A549 (cell line): ENCODE measurements at regions not wholly inside any gene's neighbourhood (a gene's known extent, or its start where the extent isn't known, plus 50 kb on each side); places are given as distances from the start of the nearest gene placed in this dataset.

Experiments used
- ATAC-seq, 2 experiments: fragments of 200-7000 bp in 1 of 2; fragments of >200 bp in 1 of 2; cut with Nextera tagmentation in 1 of 2; cut with Tn5 transposase in 1 of 2; 3 replicates each; pipeline versions ENCODE4 v1.8.0 to v1.9.1; 2018 to 2020; ENCODE audit warnings: mild to moderate bottlenecking in 1 of 2, moderate library complexity in 1 of 2
- CTCF ChIA-PET: fragments of 300-600 bp; sonication (Branson Sonifier 250); formaldehyde crosslinking; extraction: SDS; loops from one replicate; lab custom pipeline; 2021; ENCODE audit warnings: antibody characterized with exemption, inconsistent platforms; lab: Yijun Ruan, JAX
- POLR2A ChIA-PET: fragments of 350-600 bp; formaldehyde crosslinking; extraction: SDS; loops from one replicate; lab custom pipeline; 2021; ENCODE audit warnings: antibody characterized with exemption, inconsistent platforms; lab: Yijun Ruan, JAX
- DNase-seq, 2 experiments: peaks; one replicate each; pipeline versions ENCODE4 v3.0.0 to v3.0.0-alpha.2; 2011 to 2016; ENCODE audit warnings: low read depth in 1 of 2, low spot score in 1 of 2
- FAIRE-seq: peaks from 2 replicates; lab custom pipeline; 2011; peaks lifted over from hg19 to GRCh38; lab: Jason Lieb, UNC
- H3K27ac ChIP-seq, 2 experiments: fragments of >200 bp; sonication (Bioruptor Twin); formaldehyde crosslinking; 3 replicates each; pipeline ENCODE4 v1.5.1; 2016 to 2017
- H3K4me1 ChIP-seq: fragments of >200 bp; sonication (Bioruptor Twin); formaldehyde crosslinking; 3 replicates; pipeline ENCODE4 v1.6.1; 2016
- H3K4me2 ChIP-seq: fragments of >200 bp; sonication (Bioruptor Twin); formaldehyde crosslinking; 3 replicates; pipeline ENCODE4 v1.6.1; 2016
- H3K4me3 ChIP-seq: fragments of >200 bp; sonication (Bioruptor Twin); formaldehyde crosslinking; 3 replicates; pipeline ENCODE4 v1.5.1; 2016
- H3K9me3 ChIP-seq: fragments of >200 bp; sonication (Bioruptor Twin); formaldehyde crosslinking; 3 replicates; pipeline ENCODE4 v1.6.1; 2016
- BHLHE40 ChIP-seq: IDR thresholded peaks from 2 replicates; pipeline ENCODE4 v1.6.1; 2012; ENCODE audit warnings: low read depth, low read length, inconsistent platforms
- CBX8 ChIP-seq: fragments of 200-600 bp; sonication (generic); IDR thresholded peaks from 2 replicates; pipeline ENCODE4 v1.6.1; 2016
- CHD2 ChIP-seq: fragments of 150-350 bp; IDR thresholded peaks from 2 replicates; pipeline ENCODE4 v1.6.1; 2014; ENCODE audit warnings: low read length; ENCODE audit not compliant: partially characterized antibody
- CHD4 ChIP-seq: fragments of 200-600 bp; sonication (generic); IDR thresholded peaks from 2 replicates; pipeline ENCODE4 v1.6.1; 2016; ENCODE audit warnings: antibody characterized with exemption, mild to moderate bottlenecking, borderline replicate concordance
- HOXB13 ChIP-seq: fragments of 250-450 bp; sonication (Bioruptor Pico); IDR thresholded peaks from 2 replicates; pipeline ENCODE4 v1.5.0; 2020; ENCODE audit warnings: low read depth, mild to moderate bottlenecking, moderate library complexity
- KDM5A ChIP-seq: fragments of 200-600 bp; sonication (generic); IDR thresholded peaks from 2 replicates; pipeline ENCODE4 v1.6.1; 2016; ENCODE audit warnings: antibody characterized with exemption, mild to moderate bottlenecking
- MYC ChIP-seq: IDR thresholded peaks from 2 replicates; pipeline ENCODE4 v1.6.1; 2012; ENCODE audit warnings: mild to moderate bottlenecking, inconsistent platforms, low read length, improper control_type of control experiment, borderline replicate concordance
- NFE2L2 ChIP-seq: fragments of 150-350 bp; conservative IDR thresholded peaks from 2 replicates; pipeline ENCODE4 v1.6.1; 2014; ENCODE audit warnings: low read length
- RARB ChIP-seq: fragments of 250-450 bp; sonication (Bioruptor Pico); IDR thresholded peaks from 2 replicates; pipeline ENCODE4 v1.8.0; 2021; ENCODE audit warnings: mild to moderate bottlenecking, moderate library complexity
- WGBS: methylation state at CpG from one replicate; pipeline ENCODE4 v1.1.6; 2017; ENCODE audit errors: missing lambda C conversion rate; 5-methylcytosine and 5-hydroxymethylcytosine counted together
- TF ChIP-seq, protein P1 (sequence below): IDR thresholded peaks from 2 replicates; pipeline ENCODE4 v1.6.1; 2012
- TF ChIP-seq, protein P2 (sequence below): fragments of 150-350 bp; IDR thresholded peaks from 2 replicates; pipeline ENCODE4 v1.6.1; 2014; ENCODE audit warnings: low read depth, mild to moderate bottlenecking, low read length
- TF ChIP-seq, protein P3 (sequence below): fragments of >200 bp; sonication (Bioruptor Twin); formaldehyde crosslinking; IDR thresholded peaks from 2 replicates; pipeline ENCODE4 v1.6.1; 2016
- TF ChIP-seq, protein P4 (sequence below): fragments of >200 bp; sonication (Bioruptor Twin); formaldehyde crosslinking; IDR thresholded peaks from 3 replicates; pipeline ENCODE4 v1.6.1; 2016
- TF ChIP-seq, protein P5 (sequence below): fragments of 250-450 bp; sonication (Bioruptor Pico); IDR thresholded peaks from 2 replicates; pipeline ENCODE4 v1.5.0; 2020; ENCODE audit warnings: low read depth, mild to moderate bottlenecking, moderate library complexity

DNA sequence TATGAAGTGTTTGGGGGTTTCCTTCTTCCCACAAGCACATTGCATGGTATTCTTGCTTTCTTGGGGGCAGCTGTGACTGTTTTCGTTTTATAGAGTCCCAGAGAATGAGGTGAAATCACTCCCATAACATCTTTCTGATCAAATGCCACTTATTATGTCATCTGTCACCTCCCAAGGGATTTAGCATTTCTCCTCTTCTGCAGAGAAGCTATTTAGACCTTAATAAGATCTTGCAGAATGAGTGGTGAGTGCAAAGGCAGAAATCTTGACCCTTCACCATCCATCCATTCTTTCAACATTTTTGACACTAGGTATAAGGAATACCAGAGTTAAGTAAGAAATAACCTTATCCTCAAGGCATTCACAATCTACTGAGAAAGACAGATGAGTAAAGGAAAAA lies 318.6 kb upstream of the POU3F1 start:
- no peaks in the 10 kb centered on the region for H3K9me3 ChIP-seq
- H3K27ac ChIP-seq: no peak overlapping the region
- no peak for FAIRE-seq
- POLR2A ChIA-PET: no interaction called here
- no peak for ATAC-seq
- DNase-seq: no peak
- 8% methylated on average over 1 of the region's 1 CpG for WGBS
- no peaks in the 10 kb centered on the region for H3K4me1 ChIP-seq
- no peak overlapping the region for H3K4me2 ChIP-seq
- H3K4me3 ChIP-seq: no peak overlapping the region
- TF ChIP-seq, protein P1, sequence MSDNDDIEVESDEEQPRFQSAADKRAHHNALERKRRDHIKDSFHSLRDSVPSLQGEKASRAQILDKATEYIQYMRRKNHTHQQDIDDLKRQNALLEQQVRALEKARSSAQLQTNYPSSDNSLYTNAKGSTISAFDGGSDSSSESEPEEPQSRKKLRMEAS: no peak
- TF ChIP-seq RARB (CRISPR knock-in tag) (no peak), CHD2 (no peak)
- TF ChIP-seq, protein P2, sequence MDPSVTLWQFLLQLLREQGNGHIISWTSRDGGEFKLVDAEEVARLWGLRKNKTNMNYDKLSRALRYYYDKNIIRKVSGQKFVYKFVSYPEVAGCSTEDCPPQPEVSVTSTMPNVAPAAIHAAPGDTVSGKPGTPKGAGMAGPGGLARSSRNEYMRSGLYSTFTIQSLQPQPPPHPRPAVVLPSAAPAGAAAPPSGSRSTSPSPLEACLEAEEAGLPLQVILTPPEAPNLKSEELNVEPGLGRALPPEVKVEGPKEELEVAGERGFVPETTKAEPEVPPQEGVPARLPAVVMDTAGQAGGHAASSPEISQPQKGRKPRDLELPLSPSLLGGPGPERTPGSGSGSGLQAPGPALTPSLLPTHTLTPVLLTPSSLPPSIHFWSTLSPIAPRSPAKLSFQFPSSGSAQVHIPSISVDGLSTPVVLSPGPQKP: no peak
- CTCF ChIA-PET: no interaction called here

DNA sequence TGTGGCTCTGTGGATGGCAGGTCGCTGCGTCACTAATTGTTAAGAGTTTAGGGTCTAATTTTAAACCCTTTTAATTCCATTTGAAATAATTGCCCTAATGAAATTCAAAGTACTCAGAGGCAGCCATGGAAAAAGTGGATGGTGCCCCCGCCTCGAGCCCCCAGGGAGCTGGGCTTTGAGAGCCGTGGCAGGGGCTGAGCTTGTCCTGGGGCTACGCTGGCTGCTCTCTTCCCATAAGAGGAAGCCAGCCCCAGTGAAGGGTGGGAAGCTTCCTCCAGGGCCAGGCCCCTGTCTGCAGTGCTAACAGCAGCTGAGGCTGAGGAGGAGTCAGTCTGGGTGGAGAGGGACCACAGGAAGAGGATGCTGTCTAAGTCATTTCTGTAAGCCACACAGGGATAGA lies 315.0 kb upstream of the POU3F1 start:
- Histone ChIP-seq H3K4me1 (no peaks in the 10 kb centered on the region), H3K27ac (no peak overlapping the region), H3K4me3 (no peak overlapping the region), H3K4me2 (no peak overlapping the region), H3K9me3 (no peaks in the 10 kb centered on the region)
- ChIA-PET CTCF (no interaction called here), POLR2A (no interaction called here)
- no peak for FAIRE-seq
- no peak for DNase-seq
- WGBS: 1% methylated on average over 6 of the region's 6 CpGs
- TF ChIP-seq CHD4: no peak
- no peak for TF ChIP-seq HOXB13
- TF ChIP-seq NFE2L2: no peak
- no peak for ATAC-seq

DNA sequence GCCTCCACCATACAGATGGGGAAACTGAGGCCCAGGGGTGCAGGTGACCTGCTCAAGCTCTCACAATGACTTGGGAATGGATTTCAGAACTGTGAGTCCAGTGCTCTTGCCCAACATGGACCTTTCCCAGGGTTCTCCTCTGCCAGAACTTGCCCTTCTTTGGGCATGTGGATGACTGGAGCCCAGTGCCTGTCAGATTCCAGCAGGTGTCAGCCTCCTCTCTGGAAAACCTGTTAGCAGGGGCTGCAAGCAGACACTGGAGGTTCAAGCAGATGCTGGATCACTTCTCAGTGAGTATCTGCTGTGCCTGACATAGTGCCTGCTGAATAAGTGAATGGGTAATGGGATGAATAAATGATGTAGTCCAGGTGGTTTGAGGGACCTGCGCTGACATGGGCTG lies 314.2 kb upstream of the POU3F1 start:
- Histone ChIP-seq H3K4me1 (no peaks in the 10 kb centered on the region), H3K9me3 (no peaks in the 10 kb centered on the region), H3K4me2 (no peak overlapping the region), H3K4me3 (no peak overlapping the region), H3K27ac (no peak overlapping the region)
- FAIRE-seq (no peak), DNase-seq (no peak), ATAC-seq (no peak)
- 0% methylated on average over 1 of the region's 1 CpG for WGBS
- ChIA-PET CTCF (no interaction called here), POLR2A (no interaction called here)
- TF ChIP-seq MYC: no peak
- TF ChIP-seq, protein P3, sequence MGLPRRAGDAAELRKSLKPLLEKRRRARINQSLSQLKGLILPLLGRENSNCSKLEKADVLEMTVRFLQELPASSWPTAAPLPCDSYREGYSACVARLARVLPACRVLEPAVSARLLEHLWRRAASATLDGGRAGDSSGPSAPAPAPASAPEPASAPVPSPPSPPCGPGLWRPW: no peak
- TF ChIP-seq, protein P4, sequence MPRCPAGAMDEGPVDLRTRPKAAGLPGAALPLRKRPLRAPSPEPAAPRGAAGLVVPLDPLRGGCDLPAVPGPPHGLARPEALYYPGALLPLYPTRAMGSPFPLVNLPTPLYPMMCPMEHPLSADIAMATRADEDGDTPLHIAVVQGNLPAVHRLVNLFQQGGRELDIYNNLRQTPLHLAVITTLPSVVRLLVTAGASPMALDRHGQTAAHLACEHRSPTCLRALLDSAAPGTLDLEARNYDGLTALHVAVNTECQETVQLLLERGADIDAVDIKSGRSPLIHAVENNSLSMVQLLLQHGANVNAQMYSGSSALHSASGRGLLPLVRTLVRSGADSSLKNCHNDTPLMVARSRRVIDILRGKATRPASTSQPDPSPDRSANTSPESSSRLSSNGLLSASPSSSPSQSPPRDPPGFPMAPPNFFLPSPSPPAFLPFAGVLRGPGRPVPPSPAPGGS: no peak

DNA sequence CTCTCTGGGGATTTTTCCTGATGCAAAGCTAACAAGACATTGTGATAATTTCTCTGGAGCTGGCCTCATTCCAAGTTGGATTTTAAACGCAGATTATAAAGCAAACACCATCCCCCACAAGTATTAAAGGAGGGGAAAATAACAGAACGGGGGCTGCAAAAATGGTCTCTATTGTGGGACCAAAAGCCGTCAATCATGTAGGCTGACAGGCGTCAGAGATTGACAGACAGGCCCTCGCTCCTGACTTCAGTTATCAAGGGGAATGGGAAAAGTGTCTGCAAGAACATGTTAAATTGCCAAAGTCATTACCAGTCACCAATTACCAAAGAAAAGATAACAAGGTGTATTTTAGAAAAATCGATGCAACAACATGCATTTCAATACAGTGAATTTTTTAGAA lies 307.4 kb upstream of the POU3F1 start:
- H3K4me2 ChIP-seq: no peak overlapping the region
- no peak for DNase-seq
- CTCF ChIA-PET: no interaction called here
- TF ChIP-seq, protein P5, sequence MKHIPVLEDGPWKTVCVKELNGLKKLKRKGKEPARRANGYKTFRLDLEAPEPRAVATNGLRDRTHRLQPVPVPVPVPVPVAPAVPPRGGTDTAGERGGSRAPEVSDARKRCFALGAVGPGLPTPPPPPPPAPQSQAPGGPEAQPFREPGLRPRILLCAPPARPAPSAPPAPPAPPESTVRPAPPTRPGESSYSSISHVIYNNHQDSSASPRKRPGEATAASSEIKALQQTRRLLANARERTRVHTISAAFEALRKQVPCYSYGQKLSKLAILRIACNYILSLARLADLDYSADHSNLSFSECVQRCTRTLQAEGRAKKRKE (CRISPR knock-in tag): no peak
- TF ChIP-seq, all 56 proteins: peak for 0
- ATAC-seq (no peak), FAIRE-seq (no peak)
- no peaks in the 10 kb centered on the region for H3K4me1 ChIP-seq
- no peaks in the 10 kb centered on the region for H3K9me3 ChIP-seq
- POLR2A ChIA-PET: no interaction called here
- WGBS: 25% methylated on average over 6 of the region's 6 CpGs
- no peak overlapping the region for H3K27ac ChIP-seq
- no peak overlapping the region for H3K4me3 ChIP-seq

DNA sequence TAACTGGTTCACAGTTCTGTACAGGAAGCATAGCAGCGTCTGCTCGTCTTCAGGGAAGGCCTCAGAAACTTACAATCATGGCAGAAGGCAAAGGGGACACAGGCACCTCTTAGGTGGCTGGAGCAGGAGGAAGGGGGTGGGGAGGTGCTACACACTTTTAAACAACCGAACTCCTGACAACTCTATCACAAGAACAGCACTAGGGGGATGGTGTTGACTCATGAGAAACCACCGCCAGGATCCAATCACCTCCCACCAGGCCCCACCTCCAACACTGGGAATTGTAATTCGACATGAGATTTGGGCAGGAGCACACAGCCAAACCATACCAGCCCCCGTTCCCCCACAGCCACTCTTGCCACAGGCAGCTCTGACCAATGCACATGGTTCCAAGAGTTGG lies 306.3 kb upstream of the POU3F1 start:
- no peak for TF ChIP-seq KDM5A
- no peak for TF ChIP-seq BHLHE40
- TF ChIP-seq, protein P3: no peak
- TF ChIP-seq CBX8: no peak
- TF ChIP-seq, all 56 proteins: peak for 0
- DNase-seq: no peak
- H3K4me3 ChIP-seq: no peak overlapping the region
- no peaks in the 10 kb centered on the region for H3K4me1 ChIP-seq
- no peak overlapping the region for H3K4me2 ChIP-seq
- ChIA-PET CTCF (no interaction called here), POLR2A (no interaction called here)
- H3K27ac ChIP-seq: no peak overlapping the region
- no peak for FAIRE-seq
- 7% methylated on average over 6 of the region's 6 CpGs for WGBS
- ATAC-seq: no peak
- H3K9me3 ChIP-seq: no peaks in the 10 kb centered on the region
